G401 (cell line): ENCODE measurements at regions not wholly inside any gene's neighbourhood (a gene's known extent, or its start where the extent isn't known, plus 50 kb on each side); places are given as distances from the start of the nearest gene placed in this dataset.

Experiments
- DNase-seq: peaks from one replicate; pipeline ENCODE4 v3.0.0-alpha.2; 2015; ENCODE audit warnings: low spot score
- in situ Hi-C: cut with HindIII; loops from 2 replicates; pipeline ENCODE4 v1.10.0; 2016; ENCODE audit warnings: low sequenced_read_pairs, mixed read lengths

DNA sequence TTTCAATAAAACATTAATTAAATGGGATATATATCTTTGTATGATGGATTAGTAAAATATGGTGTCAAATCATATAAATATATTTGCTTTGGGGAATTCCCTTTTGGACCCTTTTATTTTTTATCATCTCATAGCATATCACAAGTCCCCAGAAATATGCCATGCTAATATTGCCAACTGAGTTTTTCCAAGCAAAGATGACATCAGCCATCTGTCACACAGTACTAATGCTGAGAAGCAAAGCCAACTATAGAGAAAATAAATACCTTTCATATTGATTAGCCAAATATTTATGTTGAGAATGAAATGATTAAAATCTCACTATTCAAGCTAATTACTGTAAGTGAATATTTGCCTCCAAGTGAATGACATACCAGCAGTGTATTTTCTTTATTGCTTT is 575.3 kb downstream of the ETV1 start:
- in situ Hi-C loops = no loop called here
- DNase-seq = peak; percentile 91

DNA sequence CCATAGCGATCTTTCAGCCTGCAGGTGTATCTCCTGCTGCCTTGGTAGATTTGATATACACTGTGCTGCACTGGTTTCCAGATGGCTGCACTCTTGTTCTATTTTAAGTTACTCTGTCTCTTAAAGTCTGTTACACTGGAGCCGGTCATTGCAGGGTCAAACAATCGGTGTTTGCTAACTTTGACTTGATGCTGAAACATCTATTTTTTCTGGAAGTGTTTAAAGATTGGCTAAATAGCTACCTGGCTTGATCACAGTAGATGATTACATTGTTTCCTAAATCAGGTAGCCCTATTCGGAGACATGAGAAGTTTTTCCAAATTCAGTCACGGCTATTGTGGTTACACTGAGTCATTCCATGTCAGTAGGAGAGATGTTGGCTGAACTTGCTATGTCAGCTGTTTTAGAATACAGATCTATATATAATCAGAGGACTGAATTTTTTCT is 574.8 kb downstream of the ETV1 start:
- peak; percentile 83 for DNase-seq
- in situ Hi-C loops = no loop called here

DNA sequence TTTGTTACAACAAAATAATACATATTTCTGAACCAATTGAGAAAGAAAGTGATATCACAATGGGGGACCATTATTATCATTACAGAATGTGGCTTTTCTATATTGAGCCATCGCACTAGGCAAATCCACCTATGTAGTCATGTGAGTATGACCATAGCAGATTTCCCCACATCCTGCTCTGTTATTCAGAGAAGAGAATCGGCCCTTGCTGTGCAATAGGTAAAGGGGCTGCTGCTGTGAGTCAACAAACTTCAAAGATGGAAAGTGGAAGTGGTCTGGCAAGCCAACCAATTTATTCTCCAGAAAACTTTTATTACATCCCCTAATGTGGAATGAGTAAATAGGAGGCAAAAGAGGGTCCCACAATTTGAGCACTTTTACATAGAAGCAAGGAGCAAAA is 573.4 kb downstream of the ETV1 start:
- no peak for DNase-seq
- in situ Hi-C loops = no loop called here

DNA sequence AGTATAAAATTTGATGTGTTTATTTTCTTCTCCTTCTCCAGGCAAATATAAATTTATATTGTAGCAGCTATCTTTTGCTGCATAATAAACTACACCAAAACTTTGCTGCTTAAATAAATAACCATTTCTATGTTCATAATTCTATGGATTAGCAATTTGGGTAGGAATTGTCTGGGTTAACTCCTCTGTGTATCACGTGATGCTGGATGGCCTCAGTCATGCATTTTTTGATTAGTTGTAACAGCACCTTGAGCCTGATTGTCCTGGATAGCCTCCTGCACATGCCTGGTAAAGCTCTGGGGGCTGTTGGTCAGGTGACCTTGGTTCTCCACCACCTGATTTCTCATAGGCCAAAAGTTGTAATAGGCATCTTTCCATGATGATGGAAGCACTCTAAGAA is 572.9 kb downstream of the ETV1 start:
- in situ Hi-C loops = no loop called here

DNA sequence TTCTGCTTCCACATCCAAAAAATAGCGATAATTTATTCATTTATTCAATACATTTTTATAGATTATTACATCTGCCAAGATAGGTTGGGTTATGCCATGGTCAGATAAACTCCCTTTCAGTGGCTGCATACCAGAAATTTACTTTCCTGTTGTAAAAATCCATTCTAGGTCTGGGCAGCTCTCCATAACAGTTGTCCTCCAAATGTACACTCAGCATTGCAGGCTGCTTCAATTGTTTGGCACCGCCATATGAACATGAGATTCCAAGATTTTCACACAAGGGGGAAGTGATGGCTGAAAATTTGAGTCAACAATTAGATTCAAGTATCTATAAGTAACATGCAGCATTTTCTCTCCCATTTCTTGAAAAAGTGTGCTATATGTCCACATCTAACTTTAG is 568.7 kb downstream of the ETV1 start:
- in situ Hi-C loops = no loop called here
- peak; percentile 90 for DNase-seq

More for the DNA sequence above, 572.9 kb downstream of the ETV1 start:
- no peak for DNase-seq

DNA sequence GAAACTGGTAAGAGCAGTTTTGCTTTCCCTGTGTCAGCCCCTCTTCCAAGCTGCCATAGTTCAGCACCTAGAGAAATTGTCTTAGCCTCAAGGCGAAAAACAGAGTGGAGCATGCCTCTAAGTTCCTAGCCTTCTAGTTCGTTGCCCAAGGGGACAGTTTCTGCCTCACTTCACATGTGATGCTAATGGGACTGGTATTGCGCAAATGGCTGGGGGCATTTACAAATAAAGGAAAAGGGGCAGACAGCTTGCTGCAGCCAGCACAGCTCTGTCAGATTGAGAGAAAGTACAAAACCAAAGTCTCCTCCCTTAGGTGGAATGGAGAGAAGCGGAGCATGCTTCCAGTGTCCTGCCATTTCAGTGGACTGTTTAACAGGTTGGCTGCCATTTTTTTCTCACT is 567.7 kb downstream of the ETV1 start:
- in situ Hi-C loops = no loop called here
- DNase-seq = no peak

DNA sequence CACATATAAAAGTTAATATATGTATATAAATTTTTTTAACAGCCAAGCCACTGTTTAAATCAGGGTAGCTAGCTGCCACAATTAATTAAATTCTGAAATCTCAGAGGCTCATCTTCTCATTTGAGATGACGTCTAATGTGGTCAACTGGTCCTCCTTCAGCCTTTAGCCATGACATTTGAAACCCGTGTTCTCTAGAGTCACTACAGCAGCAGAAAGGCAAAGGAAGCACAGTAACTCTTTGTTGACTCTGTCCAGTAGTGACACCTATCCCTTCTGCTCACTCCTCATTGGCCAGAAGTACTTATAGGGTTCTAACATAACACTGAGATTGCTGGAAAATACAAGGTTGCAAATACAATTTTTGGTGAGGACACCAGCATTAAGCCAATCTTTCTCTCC is 555.5 kb downstream of the ETV1 start:
- in situ Hi-C loops = no loop called here
- no peak for DNase-seq

DNA sequence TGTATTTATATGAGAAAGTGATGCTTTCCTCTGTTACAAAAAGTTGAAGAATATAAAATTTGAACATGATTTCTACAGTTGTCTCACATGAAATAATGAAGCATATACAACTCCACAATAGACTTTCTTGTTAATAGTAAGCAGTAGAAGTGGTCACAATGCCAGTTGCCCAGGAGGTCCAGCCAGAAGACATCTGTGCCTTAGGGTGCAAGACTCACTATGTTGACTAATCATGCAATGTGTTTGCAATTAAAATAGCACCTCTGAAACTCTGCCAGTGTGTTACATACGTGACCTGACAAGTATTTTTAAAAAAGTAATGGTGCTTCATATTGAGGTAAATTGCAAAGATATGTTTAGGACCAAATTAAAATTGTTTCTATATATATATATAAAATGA is 547.2 kb downstream of the ETV1 start:
- no peak for DNase-seq
- in situ Hi-C loops = no loop called here

DNA sequence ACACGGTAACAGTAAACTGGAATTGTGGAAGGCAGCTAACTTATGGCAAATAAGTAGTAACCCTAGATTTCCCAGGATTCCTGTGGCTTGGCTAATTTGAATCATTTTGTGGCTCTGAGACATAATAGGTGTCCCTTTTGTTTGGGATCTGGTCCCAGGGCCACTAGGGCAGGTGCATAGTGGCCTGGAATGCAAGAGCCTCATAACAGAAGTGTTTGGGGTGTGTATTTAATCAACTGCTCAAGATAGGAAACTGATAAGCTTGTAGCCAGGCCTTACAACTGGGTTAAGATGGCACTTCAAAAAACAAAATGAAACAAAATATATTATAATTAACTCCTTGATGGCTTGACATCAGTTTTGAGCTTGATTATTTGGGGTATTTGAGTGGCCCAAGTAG is 541.8 kb downstream of the ETV1 start:
- in situ Hi-C loops = no loop called here

DNA sequence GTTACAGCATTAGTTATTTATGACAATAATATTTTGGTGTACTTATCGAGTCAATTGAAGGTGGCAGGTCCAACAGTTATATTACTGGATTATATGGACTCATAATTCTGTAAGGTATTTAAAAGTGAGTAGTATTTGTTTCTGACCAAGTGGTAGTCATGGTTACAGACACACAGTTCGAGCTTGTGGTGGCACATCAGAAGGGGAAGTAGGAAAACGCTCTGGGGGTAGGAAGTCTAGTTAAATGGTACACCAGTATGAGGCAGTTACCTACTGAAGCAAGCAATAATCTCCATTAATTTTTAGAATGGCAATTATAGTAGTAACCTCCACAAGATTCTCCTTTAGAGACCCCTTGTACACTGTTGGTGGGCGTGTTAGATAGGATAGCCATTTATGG is 541.2 kb downstream of the ETV1 start:
- in situ Hi-C loops = no loop called here
- no peak for DNase-seq

More for the DNA sequence above, 541.8 kb downstream of the ETV1 start:
- no peak for DNase-seq

DNA sequence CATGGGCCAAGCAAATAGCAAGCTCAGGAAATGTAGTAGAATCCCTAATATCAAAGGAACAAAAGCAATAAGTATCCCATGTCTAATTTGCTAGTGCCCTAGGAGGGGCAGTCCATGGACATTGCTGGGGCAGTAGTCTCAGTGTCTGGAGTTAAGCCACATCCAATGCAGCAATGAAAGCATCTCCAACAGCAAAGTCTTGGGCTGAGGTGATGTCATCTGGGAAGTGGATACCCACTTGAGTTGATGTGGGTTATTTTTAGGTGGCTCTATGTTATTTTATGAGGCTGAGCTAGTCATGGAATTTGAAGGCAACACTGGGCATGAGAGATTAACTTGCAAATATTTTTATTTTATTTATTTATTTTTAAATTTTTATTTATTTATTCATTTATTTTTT is 540.0 kb downstream of the ETV1 start:
- no peak for DNase-seq
- in situ Hi-C loops = no loop called here

DNA sequence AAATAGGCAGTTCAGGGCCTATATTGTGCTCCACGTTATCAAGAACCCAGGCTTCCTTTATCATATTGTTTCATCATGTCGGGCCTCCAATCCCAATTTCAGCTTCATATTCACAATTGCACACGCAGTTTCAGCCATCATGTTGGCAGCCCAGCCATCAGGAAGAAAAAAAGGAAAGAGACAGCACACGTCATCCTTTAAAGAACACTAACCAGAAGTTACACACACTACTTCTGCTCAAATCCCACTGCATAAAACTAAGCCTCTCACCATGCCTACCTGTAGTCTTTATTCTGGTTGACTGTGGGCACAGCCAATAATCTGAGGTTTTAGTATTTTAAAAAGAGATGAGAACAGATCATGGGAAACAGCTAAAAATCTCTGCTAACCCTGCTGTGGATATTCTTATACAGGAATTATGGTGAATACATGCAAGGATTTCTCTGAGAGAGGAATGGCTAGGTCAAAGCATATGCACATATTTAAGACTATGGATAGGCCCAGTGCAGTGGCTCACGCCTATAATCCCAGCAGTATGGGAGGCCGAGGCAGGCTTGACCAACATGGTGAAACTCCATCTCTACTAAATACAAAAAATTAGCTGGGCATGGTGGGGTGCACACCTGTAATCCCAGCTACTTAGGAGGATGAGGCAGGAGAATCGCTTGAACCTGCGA is 534.4 kb downstream of the ETV1 start:
- in situ Hi-C loops = no loop called here
- no peak for DNase-seq

DNA sequence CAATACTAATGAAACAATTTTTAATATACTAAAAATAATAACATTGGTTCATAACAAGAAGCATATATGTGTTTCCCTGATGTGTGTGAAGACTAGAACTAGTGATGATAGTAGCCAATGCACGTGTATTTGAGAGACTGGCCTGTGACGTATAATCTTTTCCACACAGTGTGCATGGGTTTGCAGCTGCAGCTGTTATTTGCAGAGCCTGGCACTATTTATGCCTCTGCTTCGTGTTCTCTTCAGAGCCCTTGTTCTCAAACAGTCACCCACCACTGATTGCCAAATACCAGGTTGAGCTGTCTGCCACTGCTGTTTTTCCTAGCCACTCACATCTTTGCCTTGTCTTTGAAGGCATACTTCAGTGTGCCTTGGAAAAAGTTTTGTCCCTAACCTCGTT is 531.7 kb downstream of the ETV1 start:
- in situ Hi-C loops = no loop called here
- DNase-seq = no peak

DNA sequence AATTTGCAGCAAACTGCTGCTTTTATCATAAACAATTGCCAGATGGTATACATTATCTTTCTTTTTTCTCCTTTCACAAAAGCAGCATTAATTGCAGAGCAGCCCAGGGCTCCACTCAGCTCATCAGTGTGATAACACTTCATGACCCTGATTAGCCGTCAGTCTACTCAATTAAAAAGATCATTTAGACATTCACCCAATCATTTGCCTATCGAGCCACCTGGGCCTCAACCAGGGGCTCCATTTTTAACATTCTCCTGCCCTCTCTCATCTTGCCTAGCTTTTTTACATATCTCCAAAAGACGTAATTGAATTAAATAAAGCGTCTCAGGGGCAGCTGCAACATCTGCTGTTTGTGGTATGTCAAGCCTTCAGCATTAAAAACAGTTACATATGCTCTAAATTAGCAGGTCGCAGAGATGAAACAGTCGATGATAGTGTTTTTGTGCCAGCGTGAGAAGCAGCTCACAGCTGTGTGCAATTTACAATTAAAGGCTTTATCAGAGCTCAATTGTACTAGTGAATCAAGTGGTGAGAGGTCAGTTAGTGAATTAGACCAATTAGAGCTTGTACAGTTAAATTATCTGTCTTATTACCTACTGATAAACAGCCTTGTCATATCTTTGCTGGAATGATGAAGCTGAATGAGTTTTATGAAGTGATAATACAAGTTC is 522.5 kb downstream of the ETV1 start:
- in situ Hi-C loops = no loop called here
- peak; percentile 15 for DNase-seq

DNA sequence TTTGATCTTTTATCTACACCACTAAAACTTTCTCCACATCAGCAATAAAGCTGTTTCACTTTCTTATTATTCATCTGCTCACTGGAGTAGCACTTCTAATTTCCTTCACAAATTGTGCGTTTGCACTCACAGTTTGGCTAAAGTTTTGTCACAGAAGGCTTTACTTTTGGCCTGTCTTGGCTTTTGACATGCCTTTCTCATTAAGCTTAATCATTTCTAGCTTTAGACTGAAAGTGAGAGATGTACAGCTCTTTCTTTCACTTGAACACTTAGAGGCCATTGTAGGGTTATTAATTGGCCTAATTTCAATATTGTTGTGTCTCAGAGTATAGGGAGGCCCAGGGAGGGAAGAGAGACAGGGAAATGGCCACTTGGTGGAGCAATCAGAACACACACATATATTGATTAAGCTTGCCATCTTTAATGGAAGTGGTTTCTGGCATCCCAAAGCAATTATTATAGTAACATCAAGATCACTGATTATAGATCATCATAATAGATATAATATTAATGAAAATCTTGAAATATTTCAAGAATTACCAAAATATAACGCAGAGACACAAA is 512.5 kb downstream of the ETV1 start:
- DNase-seq = no peak

DNA sequence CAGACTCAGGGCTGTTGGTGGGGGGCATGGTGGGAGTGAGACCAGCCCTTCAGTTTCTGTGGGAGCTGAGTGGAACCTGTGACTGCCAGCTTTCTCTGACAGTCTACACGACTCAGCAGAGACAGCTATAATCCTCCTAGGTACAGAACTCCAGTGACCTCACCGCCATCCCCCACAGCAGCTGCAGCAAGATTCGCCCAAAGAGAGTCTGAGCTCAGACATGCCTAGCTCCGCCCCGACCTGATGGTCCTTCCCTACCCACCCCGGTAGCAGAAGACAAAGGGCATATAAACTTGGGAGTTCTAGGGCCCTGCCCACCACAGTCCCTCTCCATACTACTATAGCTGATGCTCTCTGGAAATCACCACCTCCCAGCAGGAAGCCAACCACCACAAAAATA is 500.1 kb downstream of the ETV1 start:
- DNase-seq = no peak
- in situ Hi-C loops = no loop called here

More for the DNA sequence above, 512.5 kb downstream of the ETV1 start:
- in situ Hi-C loops = no loop called here

DNA sequence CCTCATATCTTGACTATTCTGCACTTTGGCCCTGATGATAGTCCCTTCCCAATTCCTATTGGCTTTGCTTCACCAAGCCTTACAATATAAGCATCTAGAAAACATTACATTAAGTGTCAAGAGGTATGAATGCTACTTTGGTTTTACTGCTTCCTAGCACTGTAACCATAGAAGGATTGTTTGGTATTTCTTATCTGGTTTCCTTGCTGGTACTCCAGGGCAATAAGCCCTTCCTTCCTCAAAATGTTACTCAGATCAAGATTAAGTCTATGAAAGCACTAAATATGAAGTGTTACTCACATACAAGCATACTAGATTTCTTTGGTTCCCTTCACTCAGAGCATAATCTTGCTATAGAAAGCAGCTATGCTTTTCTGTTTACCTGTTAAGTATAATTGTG is 492.5 kb downstream of the ETV1 start:
- DNase-seq = no peak
- in situ Hi-C loops = no loop called here

DNA sequence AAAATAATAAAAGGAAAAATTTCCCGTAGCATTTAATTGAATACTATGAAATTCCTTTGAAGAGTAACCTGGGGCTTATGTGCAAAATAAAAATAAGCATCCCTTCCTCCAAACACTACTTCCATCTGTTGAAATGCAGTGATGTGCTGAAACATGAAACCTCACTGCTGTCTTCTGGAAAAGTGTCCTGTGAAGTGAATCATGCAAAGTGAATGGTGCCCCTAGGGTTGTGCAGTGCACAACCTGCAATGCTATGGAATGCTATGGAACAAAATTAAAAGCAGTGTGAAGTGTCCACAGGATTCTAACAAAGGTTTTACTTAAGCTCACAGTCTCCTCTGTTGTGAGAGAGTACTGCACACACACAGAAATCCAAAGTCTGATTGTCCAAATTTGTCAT is 480.9 kb downstream of the ETV1 start:
- in situ Hi-C loops = no loop called here
- DNase-seq = peak; percentile 42

DNA sequence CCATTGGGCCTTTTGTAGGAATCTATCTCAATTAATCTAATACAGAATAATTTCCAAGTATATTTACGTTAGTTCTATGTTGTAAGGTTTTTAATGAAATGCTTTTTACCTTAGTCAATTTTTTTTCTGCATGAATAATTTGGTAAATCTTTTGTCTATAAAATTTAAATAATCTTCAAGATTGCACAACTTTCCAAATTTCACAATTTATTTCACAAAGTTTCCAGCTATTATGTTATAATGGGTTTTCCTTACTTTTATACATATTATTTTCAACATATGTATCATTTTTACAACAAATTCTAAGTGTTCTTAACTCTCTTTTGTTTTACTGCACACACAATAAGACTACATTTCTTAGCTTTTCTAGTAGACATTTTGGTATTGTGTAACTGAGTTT is 470.7 kb downstream of the ETV1 start:
- DNase-seq = no peak
- in situ Hi-C loops = no loop called here

DNA sequence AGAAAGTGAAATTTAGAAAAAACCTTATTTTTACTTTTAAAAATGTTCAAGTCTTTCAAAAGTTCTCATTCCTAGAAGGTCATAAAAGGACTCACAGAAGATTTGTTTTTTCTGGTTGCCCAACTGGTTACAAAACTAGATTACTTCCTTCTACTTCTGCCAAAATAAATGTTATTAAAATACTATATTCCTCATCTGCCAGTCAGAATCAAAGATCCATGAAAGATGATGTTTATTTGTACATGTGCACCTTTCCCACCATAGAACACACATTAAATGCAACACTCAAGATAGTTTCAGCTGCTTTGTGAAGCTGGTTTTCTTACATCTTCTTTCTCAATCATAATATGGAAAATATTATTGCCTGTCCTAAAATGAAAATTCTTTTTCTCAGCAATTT is 465.4 kb downstream of the ETV1 start:
- no peak for DNase-seq
- in situ Hi-C loops = no loop called here
